Stomach (tissue), 4 donors: ENCODE measurements at regions not wholly inside any gene's neighbourhood (a gene's known extent, or its start where the extent isn't known, plus 50 kb on each side); places are given as distances from the start of the nearest gene placed in this dataset.

Experiments
- CTCF ChIP-seq, 7 experiments: fragments of 450-650 bp in 4 of 7; fragments of 200-600 bp in 3 of 7; sonication (generic) in 3 of 7; IDR thresholded peaks; one replicate each; pipeline ENCODE4 v1.5.1; 2016 to 2019; ENCODE audit warnings: antibody characterized with exemption in 7 of 7, control low read depth in 2 of 7, mild to moderate bottlenecking in 1 of 7
- EP300 ChIP-seq: sonication (generic); formaldehyde crosslinking; IDR thresholded peaks from one replicate; pipeline ENCODE4 v1.6.1; 2017; ENCODE audit warnings: antibody characterized with exemption
- POLR2A ChIP-seq, 4 donors: fragments of 450-650 bp; IDR thresholded peaks; one replicate each; pipeline ENCODE4 v1.6.1; 2016; ENCODE audit warnings: antibody characterized with exemption in 4 of 4, control low read depth in 2 of 4, mild to moderate bottlenecking in 1 of 4, moderate library complexity in 1 of 4
- POLR2AphosphoS5 ChIP-seq, 3 donors: sonication (generic); formaldehyde crosslinking; IDR thresholded peaks; one replicate each; pipeline ENCODE4 v1.6.1; 2016; ENCODE audit warnings: antibody characterized with exemption in 3 of 3

GRCh38 chr5:39542511-39543285 lies 117.9 kb upstream of the DAB2 start:
- TF ChIP-seq CTCF (IDR thresholded peaks at IDR 0.05) (no peak), POLR2A (IDR thresholded peaks at IDR 0.05) (no peak), EP300 (no peak), POLR2AphosphoS5 (IDR thresholded peaks at IDR 0.05) (no peak)
